Astrocyte (in vitro differentiated cells and primary cell): ENCODE measurements at regions not wholly inside any gene's neighbourhood (a gene's known extent, or its start where the extent isn't known, plus 50 kb on each side); places are given as distances from the start of the nearest gene placed in this dataset.

ENCODE experiments used
- DNase-seq: peaks from one replicate; pipeline ENCODE4 v3.0.0-alpha.2; 2010; ENCODE audit warnings: low read depth
- FAIRE-seq: peaks from 2 replicates; lab custom pipeline; 2011; peaks lifted over from hg19 to GRCh38; lab: Jason Lieb, UNC
- H2AFZ ChIP-seq: 2 replicates; pipeline ENCODE4 v1.6.0; 2012; ENCODE audit warnings: low read depth, low read length, inconsistent platforms
- H3K27ac ChIP-seq: 2 replicates; pipeline ENCODE4 v1.5.1; 2011; ENCODE audit warnings: low read depth, low read length, inconsistent platforms
- H3K27me3 ChIP-seq: 2 replicates; pipeline ENCODE4 v1.6.0; 2011; ENCODE audit warnings: low read length, inconsistent platforms; ENCODE audit not compliant: insufficient read depth
- H3K36me3 ChIP-seq: 2 replicates; pipeline ENCODE4 v1.5.1; 2011; ENCODE audit warnings: low read length, inconsistent platforms; ENCODE audit not compliant: insufficient read depth
- H3K4me1 ChIP-seq: 2 replicates; pipeline ENCODE4 v1.5.1; 2011; ENCODE audit warnings: low read length, inconsistent platforms; ENCODE audit not compliant: insufficient read depth
- H3K4me2 ChIP-seq: 2 replicates; pipeline ENCODE4 v1.6.0; 2012; ENCODE audit warnings: low read length, inconsistent platforms
- H3K4me3 ChIP-seq: 2 replicates; pipeline ENCODE4 v1.5.1; 2011; ENCODE audit warnings: low read depth, mild to moderate bottlenecking, low read length, inconsistent platforms; ENCODE audit not compliant: insufficient read depth
- H3K79me2 ChIP-seq: 2 replicates; pipeline ENCODE4 v1.6.0; 2012; ENCODE audit warnings: mild to moderate bottlenecking, low read length, inconsistent platforms; ENCODE audit not compliant: insufficient read depth
- H3K9ac ChIP-seq: 2 replicates; pipeline ENCODE4 v1.6.0; 2012; ENCODE audit warnings: mild to moderate bottlenecking, low read length, inconsistent platforms
- H3K9me3 ChIP-seq: 2 replicates; pipeline ENCODE4 v1.5.1; 2012; ENCODE audit warnings: low read depth, mild to moderate bottlenecking, low read length, inconsistent platforms; ENCODE audit not compliant: insufficient read depth
- H4K20me1 ChIP-seq: 2 replicates; pipeline ENCODE4 v1.6.0; 2012; ENCODE audit warnings: low read length, inconsistent platforms; ENCODE audit not compliant: insufficient read depth
- H3K27ac Mint-ChIP-seq: one replicate; pipeline ENCODE4 v1.8.0; 2021; ENCODE audit warnings: mild to moderate bottlenecking, mixed read lengths; ENCODE audit not compliant: unreplicated experiment
- H3K27me3 Mint-ChIP-seq: one replicate; pipeline ENCODE4 v1.8.0; 2021; ENCODE audit warnings: low read depth, mixed read lengths; ENCODE audit not compliant: unreplicated experiment
- H3K36me3 Mint-ChIP-seq: one replicate; pipeline ENCODE4 v1.8.0; 2021; ENCODE audit warnings: low read depth, mixed read lengths; ENCODE audit not compliant: unreplicated experiment
- H3K4me1 Mint-ChIP-seq: one replicate; pipeline ENCODE4 v1.8.0; 2021; ENCODE audit warnings: low read depth, mixed read lengths; ENCODE audit not compliant: unreplicated experiment
- H3K4me3 Mint-ChIP-seq: one replicate; pipeline ENCODE4 v1.8.0; 2021; ENCODE audit warnings: mild to moderate bottlenecking, moderate library complexity, mixed read lengths; ENCODE audit not compliant: unreplicated experiment
- H3K9me3 Mint-ChIP-seq: one replicate; pipeline ENCODE4 v1.8.0; 2021; ENCODE audit warnings: mild to moderate bottlenecking, mixed read lengths; ENCODE audit not compliant: unreplicated experiment
- CTCF ChIP-seq: IDR thresholded peaks from 2 replicates; pipeline ENCODE4 v1.5.1; 2011; ENCODE audit warnings: low read depth, mild to moderate bottlenecking, inconsistent platforms, low read length, moderate library complexity; ENCODE audit not compliant: insufficient read depth
- EZH2 ChIP-seq: IDR thresholded peaks from 2 replicates; pipeline ENCODE4 v1.6.1; 2012; ENCODE audit warnings: mild to moderate bottlenecking, low read length, inconsistent platforms; ENCODE audit not compliant: insufficient read depth

GRCh38 chr6:102798636-102799035, 1405.1 kb downstream of the GRIK2 start:
- peak overlapping the region; percentile 63 for H2AFZ ChIP-seq
- H3K36me3 Mint-ChIP-seq: no peaks in the 10 kb centered on the region
- no peaks in the 10 kb centered on the region for H3K9me3 ChIP-seq
- no peaks in the 10 kb centered on the region for H3K36me3 ChIP-seq
- no peak for FAIRE-seq
- H3K27me3 Mint-ChIP-seq: no peaks in the 10 kb centered on the region
- H3K4me3 ChIP-seq: peak overlapping the region; percentile 17
- no peak for DNase-seq
- H4K20me1 ChIP-seq: no peaks in the 10 kb centered on the region
- H3K4me1 ChIP-seq: no peaks in the 10 kb centered on the region
- no peaks in the 10 kb centered on the region for H3K4me1 Mint-ChIP-seq
- H3K79me2 ChIP-seq: no peaks in the 10 kb centered on the region
- H3K27me3 ChIP-seq: no peaks in the 10 kb centered on the region
- H3K27ac Mint-ChIP-seq: no peak overlapping the region
- H3K4me2 ChIP-seq: peak overlapping the region; percentile 63
- no peak overlapping the region for H3K9ac ChIP-seq
- no peaks in the 10 kb centered on the region for H3K9me3 Mint-ChIP-seq
- H3K4me3 Mint-ChIP-seq: peak overlapping the region; percentile 79
- H3K27ac ChIP-seq: no peak overlapping the region
- TF ChIP-seq EZH2 (no peak), CTCF (no peak)

- no peaks in the 10 kb centered on the region for H3K79me2 ChIP-seq
- H3K36me3 Mint-ChIP-seq: no peaks in the 10 kb centered on the region
- H3K4me1 Mint-ChIP-seq: no peaks in the 10 kb centered on the region
- TF ChIP-seq EZH2: no peak
- TF ChIP-seq CTCF: no peak
- H4K20me1 ChIP-seq: no peaks in the 10 kb centered on the region
- no peaks in the 10 kb centered on the region for H3K4me1 ChIP-seq
- H3K9ac ChIP-seq: no peak overlapping the region
- H3K9me3 Mint-ChIP-seq: no peaks in the 10 kb centered on the region
- H3K27ac ChIP-seq: no peak overlapping the region
- no peak overlapping the region for H3K4me3 ChIP-seq
- no peaks in the 10 kb centered on the region for H3K27me3 Mint-ChIP-seq
- no peak for DNase-seq
- no peak overlapping the region for H3K4me3 Mint-ChIP-seq
- no peak overlapping the region for H3K4me2 ChIP-seq
- no peaks in the 10 kb centered on the region for H3K36me3 ChIP-seq
- FAIRE-seq: no peak
- H3K27ac Mint-ChIP-seq: no peak overlapping the region
- no peaks in the 10 kb centered on the region for H3K9me3 ChIP-seq
- no peak overlapping the region for H2AFZ ChIP-seq
- H3K27me3 ChIP-seq: no peaks in the 10 kb centered on the region
Observed at GRCh38 chr6:102793752-102794151, 1400.2 kb downstream of the GRIK2 start.

- H3K4me2 ChIP-seq: no peak overlapping the region
- no peak overlapping the region for H3K4me3 ChIP-seq
- H3K27ac ChIP-seq: no peak overlapping the region
- DNase-seq (no peak), FAIRE-seq (no peak)
- no peaks in the 10 kb centered on the region for H3K36me3 ChIP-seq
- Mint-ChIP-seq H3K4me1 (no peaks in the 10 kb centered on the region), H3K4me3 (no peak overlapping the region), H3K27me3 (no peaks in the 10 kb centered on the region), H3K36me3 (no peaks in the 10 kb centered on the region), H3K9me3 (no peaks in the 10 kb centered on the region), H3K27ac (no peak overlapping the region)
- no peak overlapping the region for H3K9ac ChIP-seq
- no peaks in the 10 kb centered on the region for H3K9me3 ChIP-seq
- H2AFZ ChIP-seq: no peak overlapping the region
- no peaks in the 10 kb centered on the region for H3K4me1 ChIP-seq
- TF ChIP-seq CTCF (no peak), EZH2 (no peak)
- no peaks in the 10 kb centered on the region for H4K20me1 ChIP-seq
- H3K79me2 ChIP-seq: no peaks in the 10 kb centered on the region
- H3K27me3 ChIP-seq: no peaks in the 10 kb centered on the region
Observed at GRCh38 chr6:102774326-102774725, 1380.8 kb downstream of the GRIK2 start.
